CD4-positive, alpha-beta T cell (primary cell): ENCODE measurements at regions not wholly inside any gene's neighbourhood (a gene's known extent, or its start where the extent isn't known, plus 50 kb on each side); places are given as distances from the start of the nearest gene placed in this dataset.

Experiments used
- ATAC-seq: fragments of 200-7000 bp; cut with Tn5 transposase; one replicate; pipeline ENCODE4 v1.10.0; 2022; ENCODE audit warnings: mild to moderate bottlenecking; ENCODE audit not compliant: poor library complexity
- CTCF ChIA-PET: fragments of 350-600 bp; sonication (Branson Sonifier 250); formaldehyde crosslinking; loops from one replicate; lab custom pipeline; 2021; ENCODE audit warnings: antibody characterized with exemption, inconsistent platforms; lab: Charles Lee
- POLR2A ChIA-PET: fragments of 350-600 bp; sonication (Branson Sonifier 250); formaldehyde crosslinking; loops from one replicate; lab custom pipeline; 2021; ENCODE audit warnings: antibody characterized with exemption, inconsistent platforms; lab: Charles Lee
- DNase-seq, 14 experiments: peaks; one replicate each; pipeline ENCODE4 v3.0.0-alpha.2; 2013 to 2020; ENCODE audit warnings: mixed read lengths in 2 of 14
- H3K27ac ChIP-seq, 2 donors: one replicate each; pipeline versions ENCODE4 v1.5.1 to v1.7.0; 2013; ENCODE audit warnings: low read length in 2 of 2, low read depth in 1 of 2, mild to moderate bottlenecking in 1 of 2
- H3K27me3 ChIP-seq, 2 experiments: 1 replicate in 1 of 2; 2 replicates in 1 of 2; pipeline versions ENCODE4 v1.6.1 to v1.7.0; 2013; ENCODE audit warnings: low read length in 2 of 2, control low read depth in 1 of 2, mild to moderate bottlenecking in 1 of 2, moderate library complexity in 1 of 2; ENCODE audit not compliant: insufficient read depth in 2 of 2, control insufficient read depth in 1 of 2
- H3K36me3 ChIP-seq: one replicate; pipeline ENCODE4 v1.6.1; 2013; ENCODE audit warnings: low read length, control low read depth; ENCODE audit not compliant: insufficient read depth
- H3K4me1 ChIP-seq: one replicate; pipeline ENCODE4 v1.6.1; 2013; ENCODE audit warnings: low read length, control low read depth; ENCODE audit not compliant: insufficient read depth
- H3K4me3 ChIP-seq: one replicate; pipeline ENCODE4 v1.5.1; 2013; ENCODE audit warnings: mild to moderate bottlenecking, low read length, moderate library complexity
- H3K9me3 ChIP-seq, 2 experiments: 1 replicate in 1 of 2; 2 replicates in 1 of 2; pipeline versions ENCODE4 v1.6.1 to v1.7.0; 2013; ENCODE audit warnings: low read length in 2 of 2, mild to moderate bottlenecking in 2 of 2, control low read depth in 1 of 2, moderate library complexity in 1 of 2; ENCODE audit not compliant: control insufficient read depth in 1 of 2, insufficient read depth in 1 of 2
- H3K27ac Mint-ChIP-seq: one replicate; pipeline ENCODE4 v1.8.0; 2020; ENCODE audit warnings: mixed read lengths
- H3K27me3 Mint-ChIP-seq: one replicate; pipeline ENCODE4 v1.8.0; 2021; ENCODE audit warnings: mixed read lengths
- H3K36me3 Mint-ChIP-seq: one replicate; pipeline ENCODE4 v1.8.0; 2021; ENCODE audit warnings: low read depth, mixed read lengths
- H3K4me1 Mint-ChIP-seq: one replicate; pipeline ENCODE4 v1.8.0; 2021; ENCODE audit warnings: low read depth, mixed read lengths
- H3K4me3 Mint-ChIP-seq: one replicate; pipeline ENCODE4 v1.8.0; 2020; ENCODE audit warnings: mild to moderate bottlenecking, mixed read lengths
- H3K9me3 Mint-ChIP-seq: one replicate; pipeline ENCODE4 v1.8.0; 2020; ENCODE audit warnings: mixed read lengths
- CTCF ChIP-seq: fragments of 200-600 bp; IDR thresholded peaks from one replicate; pipeline ENCODE4 v1.8.0; 2022; ENCODE audit warnings: antibody characterized with exemption, mild to moderate bottlenecking
- intact Hi-C, 2 experiments: fragments of 100-400 bp; cut with DNase I in 1 of 2; cut with micrococcal nuclease in 1 of 2; formaldehyde crosslinking; loops; one replicate each; pipeline versions ENCODE4 v1.15.1 to v1.9.0; 2023 to 2025; cut with DNase I, micrococcal nuclease

- POLR2A ChIA-PET, result no interaction called here
- H3K4me1 Mint-ChIP-seq, result no peaks in the 10 kb centered on the region
- CTCF ChIA-PET, result no interaction called here
Observed at GRCh38 chr4:67101612-67102011, 443.7 kb downstream of the CENPC start.

DNA sequence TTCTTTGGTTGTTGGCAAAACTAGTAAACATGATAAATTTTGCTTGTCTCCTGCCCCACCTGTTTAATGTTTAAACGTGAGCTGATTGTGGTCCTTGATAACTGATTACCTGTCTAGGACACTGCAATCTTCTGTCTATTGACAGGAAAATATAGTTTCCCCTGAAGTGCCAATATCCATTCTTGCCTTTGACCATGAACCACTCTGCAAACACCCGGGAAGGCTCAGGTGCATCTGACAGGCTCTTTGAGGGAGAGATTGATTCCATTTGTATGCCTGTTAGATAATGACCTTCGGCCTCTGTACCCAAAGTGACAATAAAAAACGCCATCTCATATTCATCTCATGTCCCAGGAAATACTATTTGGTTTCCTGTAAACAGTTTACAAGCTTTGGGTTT is 453.0 kb downstream of the CENPC start:
- Mint-ChIP-seq H3K27ac (no peak overlapping the region), H3K27me3 (no peaks in the 10 kb centered on the region), H3K4me3 (no peak overlapping the region), H3K4me1 (no peaks in the 10 kb centered on the region), H3K9me3 (no peaks in the 10 kb centered on the region), H3K36me3 (no peaks in the 10 kb centered on the region)
- DNase-seq (no peak), ATAC-seq (no peak)
- no peak overlapping the region for H3K4me3 ChIP-seq
- POLR2A ChIA-PET, result no interaction called here
- no peak overlapping the region for H3K27ac ChIP-seq
- no peaks in the 10 kb centered on the region for H3K4me1 ChIP-seq
- no peaks in the 10 kb centered on the region for H3K36me3 ChIP-seq
- H3K27me3 ChIP-seq, result no peaks in the 10 kb centered on the region
- no peak for TF ChIP-seq CTCF
- intact Hi-C loops, result no loop called here
- CTCF ChIA-PET, result no interaction called here
- H3K9me3 ChIP-seq, result no peaks in the 10 kb centered on the region

More at GRCh38 chr4:67101612-67102011, 443.7 kb downstream of the CENPC start:
- Mint-ChIP-seq H3K27ac (no peak overlapping the region), H3K9me3 (no peaks in the 10 kb centered on the region), H3K4me3 (no peak overlapping the region), H3K27me3 (no peaks in the 10 kb centered on the region), H3K36me3 (no peaks in the 10 kb centered on the region)
- no peak overlapping the region for H3K27ac ChIP-seq
- H3K4me1 ChIP-seq, result no peaks in the 10 kb centered on the region
- ATAC-seq (no peak), DNase-seq (no peak)
- H3K36me3 ChIP-seq, result no peaks in the 10 kb centered on the region
- H3K4me3 ChIP-seq, result no peak overlapping the region
- intact Hi-C loops, result no loop called here
- H3K9me3 ChIP-seq, result no peaks in the 10 kb centered on the region
- TF ChIP-seq CTCF, result no peak
- no peaks in the 10 kb centered on the region for H3K27me3 ChIP-seq

DNA sequence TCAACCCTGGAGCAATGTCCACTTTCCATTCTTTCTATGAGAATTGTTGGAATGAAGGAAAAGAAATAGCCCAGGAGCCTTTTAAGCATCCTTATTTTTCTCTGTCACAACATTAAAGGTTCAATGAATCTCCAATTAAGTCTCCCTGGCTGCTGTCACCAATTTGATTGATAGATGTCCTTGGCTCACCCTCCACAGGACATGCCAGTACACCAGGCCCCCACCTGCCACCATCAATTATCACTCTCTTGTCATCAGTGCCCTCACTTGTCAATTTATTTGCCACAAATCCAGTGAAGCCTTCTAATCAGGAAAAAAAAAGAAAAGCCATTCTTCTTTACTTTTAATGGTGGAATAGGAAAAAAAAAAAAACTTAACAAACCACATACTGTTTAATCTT is 453.6 kb downstream of the CENPC start:
- ChIA-PET CTCF (no interaction called here), POLR2A (no interaction called here)
- no peaks in the 10 kb centered on the region for H3K9me3 ChIP-seq
- no peaks in the 10 kb centered on the region for H3K36me3 Mint-ChIP-seq
- no peak overlapping the region for H3K27ac ChIP-seq
- no peak overlapping the region for H3K4me3 ChIP-seq
- no peaks in the 10 kb centered on the region for H3K36me3 ChIP-seq
- H3K4me1 ChIP-seq, result no peaks in the 10 kb centered on the region
- no peak for TF ChIP-seq CTCF
- H3K4me3 Mint-ChIP-seq, result no peak overlapping the region
- intact Hi-C loops, result no loop called here
- H3K4me1 Mint-ChIP-seq, result no peaks in the 10 kb centered on the region
- ATAC-seq (no peak), DNase-seq (no peak)
- no peaks in the 10 kb centered on the region for H3K27me3 ChIP-seq
- H3K27ac Mint-ChIP-seq, result no peak overlapping the region
- no peaks in the 10 kb centered on the region for H3K27me3 Mint-ChIP-seq
- no peaks in the 10 kb centered on the region for H3K9me3 Mint-ChIP-seq
